WI38 (cell line): ENCODE measurements at regions not wholly inside any gene's neighbourhood (a gene's known extent, or its start where the extent isn't known, plus 50 kb on each side); places are given as distances from the start of the nearest gene placed in this dataset.

ENCODE experiments used
- H3K4me3 ChIP-seq: 2 replicates; pipeline ENCODE4 v1.5.1; 2011; ENCODE audit warnings: low read depth, mild to moderate bottlenecking, control low read depth, low read length
- CTCF ChIP-seq: IDR thresholded peaks from 2 replicates; pipeline ENCODE4 v1.5.1; 2012; ENCODE audit warnings: low read depth, mild to moderate bottlenecking, control low read depth, low read length

GRCh38 chr20:40913224-40914185 lies 115.1 kb upstream of the TOP1 start:
- no peak overlapping the region for H3K4me3 ChIP-seq
- TF ChIP-seq CTCF = no peak

GRCh38 chr20:40915756-40916155 lies 112.9 kb upstream of the TOP1 start:
- no peak for TF ChIP-seq CTCF
- H3K4me3 ChIP-seq = no peak overlapping the region

GRCh38 chr20:40916276-40916675 lies 112.3 kb upstream of the TOP1 start:
- TF ChIP-seq CTCF = no peak
- no peak overlapping the region for H3K4me3 ChIP-seq

GRCh38 chr20:40920291-40920690 lies 108.3 kb upstream of the TOP1 start:
- no peak overlapping the region for H3K4me3 ChIP-seq
- TF ChIP-seq CTCF = no peak

GRCh38 chr20:40922865-40923264 lies 105.8 kb upstream of the TOP1 start:
- no peak overlapping the region for H3K4me3 ChIP-seq
- TF ChIP-seq CTCF = no peak

GRCh38 chr20:40925829-40926510 lies 102.7 kb upstream of the TOP1 start:
- no peak for TF ChIP-seq CTCF

GRCh38 chr20:40926928-40927327 lies 101.7 kb upstream of the TOP1 start:
- no peak for TF ChIP-seq CTCF
- no peak overlapping the region for H3K4me3 ChIP-seq

More at GRCh38 chr20:40925829-40926510, 102.7 kb upstream of the TOP1 start:
- no peak overlapping the region for H3K4me3 ChIP-seq
